A673 (cell line): ENCODE measurements at regions not wholly inside any gene's neighbourhood (a gene's known extent, or its start where the extent isn't known, plus 50 kb on each side); places are given as distances from the start of the nearest gene placed in this dataset.

Experiments
- CTCF ChIP-seq: fragments of 300-800, 200-600 bp; sonication (generic); conservative IDR thresholded peaks from 2 replicates; pipeline ENCODE4 v1.5.1; 2017; ENCODE audit warnings: low read depth, mild to moderate bottlenecking, antibody characterized with exemption, low read length, moderate library complexity, mixed read lengths
- EZH2 ChIP-seq: fragments of 200-600 bp; sonication (generic); IDR thresholded peaks from 2 replicates; pipeline ENCODE4 v1.6.1; 2017; ENCODE audit warnings: borderline replicate concordance, low read depth, mild to moderate bottlenecking, mixed read lengths, antibody characterized with exemption, low read length; ENCODE audit not compliant: poor library complexity, severe bottlenecking

GRCh38 chr6:85118652-85119235, 331.1 kb upstream of the NT5E start:
- TF ChIP-seq CTCF, result no peak
- no peak for TF ChIP-seq EZH2
